GM19043 (cell line): ENCODE measurements at regions not wholly inside any gene's neighbourhood (a gene's known extent, or its start where the extent isn't known, plus 50 kb on each side); places are given as distances from the start of the nearest gene placed in this dataset.
"Not testable (repeated sequence)": the region's sequence is repeated elsewhere in the genome, so short reads cannot be mapped to it uniquely, and the experiment has no call there.

Experiments used
- ATAC-seq: cut with Tn5 transposase; IDR thresholded peaks from one replicate; pipeline ENCODE4 v1.9.1; 2021; ENCODE audit warnings: low read depth; ENCODE audit not compliant: unreplicated experiment

- no peak for ATAC-seq
These were observed 111.0 kb upstream of the TOX3 start for GRCh38 chr16:52657924-52658323.

GRCh38 chr16:52655916-52656315, 109.0 kb upstream of the TOX3 start:
- ATAC-seq: not testable (repeated sequence)

GRCh38 chr16:52655156-52655555, 108.2 kb upstream of the TOX3 start:
- not testable (repeated sequence) for ATAC-seq

GRCh38 chr16:52652033-52652432, 105.1 kb upstream of the TOX3 start:
- no peak for ATAC-seq

GRCh38 chr16:52650789-52651188, 103.8 kb upstream of the TOX3 start:
- no peak for ATAC-seq

- ATAC-seq: no peak
These were observed 103.4 kb upstream of the TOX3 start for GRCh38 chr16:52650318-52650717.

GRCh38 chr16:52649870-52650269, 102.9 kb upstream of the TOX3 start:
- ATAC-seq: no peak

GRCh38 chr16:52647588-52647987, 100.6 kb upstream of the TOX3 start:
- no peak for ATAC-seq

- no peak for ATAC-seq
These were observed 96.1 kb upstream of the TOX3 start for GRCh38 chr16:52643006-52643405.

GRCh38 chr16:52634528-52634927, 87.6 kb upstream of the TOX3 start:
- ATAC-seq: no peak

- ATAC-seq: no peak
These were observed 87.2 kb upstream of the TOX3 start for GRCh38 chr16:52634104-52634503.

GRCh38 chr16:52633230-52633629, 86.3 kb upstream of the TOX3 start:
- no peak for ATAC-seq

- no peak for ATAC-seq
These were observed 84.8 kb upstream of the TOX3 start for GRCh38 chr16:52631711-52632110.

- no peak for ATAC-seq
These were observed 83.8 kb upstream of the TOX3 start for GRCh38 chr16:52630711-52631110.

- ATAC-seq: no peak
These were observed 82.4 kb upstream of the TOX3 start for GRCh38 chr16:52629296-52629695.

- ATAC-seq: no peak
These were observed 77.9 kb upstream of the TOX3 start for GRCh38 chr16:52624891-52625290.

- ATAC-seq: no peak
These were observed 74.7 kb upstream of the TOX3 start for GRCh38 chr16:52621651-52622050.

- no peak for ATAC-seq
These were observed 72.0 kb upstream of the TOX3 start for GRCh38 chr16:52618753-52619497.

- no peak for ATAC-seq
These were observed 70.6 kb upstream of the TOX3 start for GRCh38 chr16:52617591-52617990.

- no peak for ATAC-seq
These were observed 66.6 kb upstream of the TOX3 start for GRCh38 chr16:52613508-52613907.

GRCh38 chr16:52611817-52612673, 65.1 kb upstream of the TOX3 start:
- ATAC-seq: no peak

- ATAC-seq: no peak
These were observed 56.1 kb upstream of the TOX3 start for GRCh38 chr16:52603015-52603414.
